Osteoblast (primary cell): ENCODE measurements at regions not wholly inside any gene's neighbourhood (a gene's known extent, or its start where the extent isn't known, plus 50 kb on each side); places are given as distances from the start of the nearest gene placed in this dataset.

ENCODE experiments used
- DNase-seq: peaks from one replicate; pipeline ENCODE4 v3.0.0; 2011; ENCODE audit warnings: low spot score, mixed read lengths; ENCODE audit not compliant: insufficient read length; ENCODE audit errors: missing footprints
- H2AFZ ChIP-seq: 2 replicates; pipeline ENCODE4 v1.6.0; 2011; ENCODE audit warnings: mild to moderate bottlenecking, low read length
- H3K27ac ChIP-seq: 2 replicates; pipeline ENCODE4 v1.5.1; 2011; ENCODE audit warnings: mild to moderate bottlenecking, low read depth, low read length, moderate library complexity
- H3K27me3 ChIP-seq: 2 replicates; pipeline ENCODE4 v1.6.0; 2012; ENCODE audit warnings: mild to moderate bottlenecking, control low read depth, inconsistent platforms, low read length, moderate library complexity; ENCODE audit not compliant: insufficient read depth
- H3K36me3 ChIP-seq: 2 replicates; pipeline ENCODE4 v1.5.1; 2011; ENCODE audit warnings: mild to moderate bottlenecking, low read length, control low read depth, moderate library complexity; ENCODE audit not compliant: insufficient read depth
- H3K4me1 ChIP-seq: 2 replicates; pipeline ENCODE4 v1.5.1; 2011; ENCODE audit warnings: mild to moderate bottlenecking, low read length, control low read depth, moderate library complexity; ENCODE audit not compliant: insufficient read depth
- H3K4me2 ChIP-seq: 2 replicates; pipeline ENCODE4 v1.6.0; 2011; ENCODE audit warnings: mild to moderate bottlenecking, low read length; ENCODE audit not compliant: insufficient read depth
- H3K4me3 ChIP-seq: fragments of 200-600 bp; sonication (generic); 3 replicates; pipeline ENCODE4 v1.5.1; 2012; ENCODE audit warnings: mild to moderate bottlenecking, low read length, inconsistent platforms; ENCODE audit not compliant: insufficient read depth
- H3K79me2 ChIP-seq: 2 replicates; pipeline ENCODE4 v1.6.0; 2012; ENCODE audit warnings: mild to moderate bottlenecking, low read length, control low read depth, inconsistent platforms; ENCODE audit not compliant: insufficient read depth
- H3K9me3 ChIP-seq: 2 replicates; pipeline ENCODE4 v1.5.1; 2011; ENCODE audit warnings: low read depth, low read length, control low read depth
- H4K20me1 ChIP-seq: 2 replicates; pipeline ENCODE4 v1.6.0; 2012; ENCODE audit warnings: mild to moderate bottlenecking, low read length, control low read depth; ENCODE audit not compliant: insufficient read depth
- TF ChIP-seq, protein P1 (sequence below): IDR thresholded peaks from 2 replicates; pipeline ENCODE4 v1.5.1; 2011; ENCODE audit warnings: mild to moderate bottlenecking, low read depth, low read length, moderate library complexity; ENCODE audit errors: extremely low read depth

- Histone ChIP-seq H2AFZ (no peak overlapping the region), H3K4me2 (no peak overlapping the region), H3K9me3 (no peaks in the 10 kb centered on the region), H3K4me1 (peaks cover 4% of the 10 kb centered on the region), H3K27me3 (no peaks in the 10 kb centered on the region), H3K4me3 (no peak overlapping the region), H4K20me1 (no peaks in the 10 kb centered on the region), H3K79me2 (no peaks in the 10 kb centered on the region), H3K27ac (no peak overlapping the region), H3K36me3 (no peaks in the 10 kb centered on the region)
- TF ChIP-seq, protein P1, sequence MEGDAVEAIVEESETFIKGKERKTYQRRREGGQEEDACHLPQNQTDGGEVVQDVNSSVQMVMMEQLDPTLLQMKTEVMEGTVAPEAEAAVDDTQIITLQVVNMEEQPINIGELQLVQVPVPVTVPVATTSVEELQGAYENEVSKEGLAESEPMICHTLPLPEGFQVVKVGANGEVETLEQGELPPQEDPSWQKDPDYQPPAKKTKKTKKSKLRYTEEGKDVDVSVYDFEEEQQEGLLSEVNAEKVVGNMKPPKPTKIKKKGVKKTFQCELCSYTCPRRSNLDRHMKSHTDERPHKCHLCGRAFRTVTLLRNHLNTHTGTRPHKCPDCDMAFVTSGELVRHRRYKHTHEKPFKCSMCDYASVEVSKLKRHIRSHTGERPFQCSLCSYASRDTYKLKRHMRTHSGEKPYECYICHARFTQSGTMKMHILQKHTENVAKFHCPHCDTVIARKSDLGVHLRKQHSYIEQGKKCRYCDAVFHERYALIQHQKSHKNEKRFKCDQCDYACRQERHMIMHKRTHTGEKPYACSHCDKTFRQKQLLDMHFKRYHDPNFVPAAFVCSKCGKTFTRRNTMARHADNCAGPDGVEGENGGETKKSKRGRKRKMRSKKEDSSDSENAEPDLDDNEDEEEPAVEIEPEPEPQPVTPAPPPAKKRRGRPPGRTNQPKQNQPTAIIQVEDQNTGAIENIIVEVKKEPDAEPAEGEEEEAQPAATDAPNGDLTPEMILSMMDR = no peak
- no peak for DNase-seq
Measured at GRCh38 chr14:97975216-97975615, 1178.0 kb downstream of the VRK1 start.

- no peak overlapping the region for H3K4me3 ChIP-seq
- no peaks in the 10 kb centered on the region for H3K79me2 ChIP-seq
- H3K9me3 ChIP-seq = no peaks in the 10 kb centered on the region
- no peak overlapping the region for H3K4me2 ChIP-seq
- no peaks in the 10 kb centered on the region for H3K27me3 ChIP-seq
- TF ChIP-seq, protein P1 = no peak
- H3K27ac ChIP-seq = no peak overlapping the region
- DNase-seq = no peak
- H4K20me1 ChIP-seq = no peaks in the 10 kb centered on the region
- no peak overlapping the region for H2AFZ ChIP-seq
- H3K4me1 ChIP-seq = peaks cover 4% of the 10 kb centered on the region
- H3K36me3 ChIP-seq = no peaks in the 10 kb centered on the region
Measured at GRCh38 chr14:97975962-97976361, 1178.8 kb downstream of the VRK1 start.

DNA sequence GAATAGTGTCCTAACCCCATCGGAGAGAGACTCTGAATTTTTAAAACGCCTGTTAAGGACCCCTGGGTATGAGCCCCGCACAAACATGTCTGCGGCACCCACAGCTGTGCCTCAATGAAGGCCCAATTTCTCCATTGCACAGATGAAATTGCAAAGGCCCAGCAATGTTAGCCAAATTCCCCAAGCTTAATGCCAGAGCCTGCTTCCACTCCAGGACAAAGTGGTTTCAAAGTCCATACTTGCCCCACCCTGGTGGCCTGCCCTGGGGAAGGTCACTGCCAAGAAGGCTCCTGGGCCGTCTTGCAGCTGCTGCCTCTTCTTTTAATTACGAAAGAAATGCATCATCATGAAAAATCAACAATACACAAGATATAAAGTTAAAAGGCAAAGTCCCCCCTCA lies 1179.7 kb downstream of the VRK1 start:
- no peak for DNase-seq
- H3K4me1 ChIP-seq = peaks cover 4% of the 10 kb centered on the region
- TF ChIP-seq, protein P1 = no peak
- H3K4me2 ChIP-seq = no peak overlapping the region
- no peaks in the 10 kb centered on the region for H3K79me2 ChIP-seq
- H3K9me3 ChIP-seq = no peaks in the 10 kb centered on the region
- H4K20me1 ChIP-seq = no peaks in the 10 kb centered on the region
- H3K4me3 ChIP-seq = no peak overlapping the region
- H3K27me3 ChIP-seq = no peaks in the 10 kb centered on the region
- no peak overlapping the region for H3K27ac ChIP-seq
- H2AFZ ChIP-seq = no peak overlapping the region
- no peaks in the 10 kb centered on the region for H3K36me3 ChIP-seq

DNA sequence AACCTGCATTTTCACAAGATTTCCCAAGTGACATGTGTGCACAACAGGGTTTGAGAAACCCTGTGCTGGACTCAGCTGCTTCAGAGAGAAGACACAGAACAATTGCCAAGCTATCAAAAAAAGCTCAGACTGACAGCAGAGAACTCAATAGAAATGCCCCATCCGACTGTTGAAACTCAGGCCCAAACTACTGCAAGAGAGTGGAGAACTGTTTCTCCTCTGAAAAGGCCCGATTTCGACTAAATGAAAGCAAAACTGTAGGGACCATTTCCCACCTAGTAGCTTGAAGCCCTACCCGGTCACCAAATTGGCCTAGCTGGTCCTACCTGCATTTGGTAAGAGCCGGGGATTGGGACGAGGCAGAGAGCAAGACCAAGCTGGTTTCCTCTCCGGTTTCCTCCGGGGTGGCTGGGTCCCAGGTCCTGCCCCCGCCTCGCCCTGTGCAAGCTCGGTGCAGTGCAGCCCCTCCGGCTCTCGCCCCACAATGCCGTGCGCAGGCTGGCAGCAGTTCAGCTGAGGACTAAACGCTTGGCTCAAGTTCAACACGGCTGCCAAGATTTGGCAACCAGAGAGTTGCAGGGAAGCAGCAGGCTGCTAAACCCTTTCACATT lies 1180.6 kb downstream of the VRK1 start:
- H4K20me1 ChIP-seq = no peaks in the 10 kb centered on the region
- H3K4me1 ChIP-seq = peaks cover 4% of the 10 kb centered on the region
- H3K36me3 ChIP-seq = no peaks in the 10 kb centered on the region
- H3K27ac ChIP-seq = no peak overlapping the region
- no peaks in the 10 kb centered on the region for H3K27me3 ChIP-seq
- peak overlapping the region; percentile 45 for H3K4me3 ChIP-seq
- no peaks in the 10 kb centered on the region for H3K9me3 ChIP-seq
- H3K4me2 ChIP-seq = peak overlapping the region; percentile 51
- peak overlapping the region; percentile 22 for H2AFZ ChIP-seq
- TF ChIP-seq, protein P1 = no peak
- no peak for DNase-seq
- H3K79me2 ChIP-seq = no peaks in the 10 kb centered on the region
